ENCODE measurements at regions not wholly inside any gene's neighbourhood (a gene's known extent, or its start where the extent isn't known, plus 50 kb on each side); places are given as distances from the start of the nearest gene placed in this dataset.
"Not testable (repeated sequence)": the region's sequence is repeated elsewhere in the genome, so short reads cannot be mapped to it uniquely, and the experiment has no call there.

- no peak for DNase-seq (ENCODE audit: low read depth, low spot score)
Observed at GRCh38 chr10:4307910-4308309, 518.1 kb upstream of the AKR1E2 start.

- DNase-seq (ENCODE audit: low read depth, low spot score): no peak
Observed at GRCh38 chr10:4306871-4307270, 519.1 kb upstream of the AKR1E2 start.

- no peak for DNase-seq (ENCODE audit: low read depth, low spot score)
Observed at GRCh38 chr10:4303045-4303444, 518.0 kb upstream of the KLF6 start.

GRCh38 chr10:4301291-4302045, 516.5 kb upstream of the KLF6 start:
- no peak for DNase-seq (ENCODE audit: low read depth, low spot score)

- DNase-seq (ENCODE audit: low read depth, low spot score): no peak
Observed at GRCh38 chr10:4296161-4296560, 511.2 kb upstream of the KLF6 start.

GRCh38 chr10:4294996-4295792, 510.2 kb upstream of the KLF6 start:
- no peak for DNase-seq (ENCODE audit: low read depth, low spot score)

- no peak for DNase-seq (ENCODE audit: low read depth, low spot score)
Observed at GRCh38 chr10:4294271-4294670, 509.3 kb upstream of the KLF6 start.

- DNase-seq (ENCODE audit: low read depth, low spot score): no peak
Observed at GRCh38 chr10:4291990-4292389, 507.0 kb upstream of the KLF6 start.

GRCh38 chr10:4285121-4285520, 500.1 kb upstream of the KLF6 start:
- DNase-seq (ENCODE audit: low read depth, low spot score): no peak

- DNase-seq (ENCODE audit: low read depth, low spot score): no peak
Observed at GRCh38 chr10:4283846-4284610, 499.0 kb upstream of the KLF6 start.

GRCh38 chr10:4282496-4282895, 497.5 kb upstream of the KLF6 start:
- DNase-seq (ENCODE audit: low read depth, low spot score): no peak

GRCh38 chr10:4281190-4281825, 496.3 kb upstream of the KLF6 start:
- DNase-seq (ENCODE audit: low read depth, low spot score): no peak

- no peak for DNase-seq (ENCODE audit: low read depth, low spot score)
Observed at GRCh38 chr10:4280461-4281189, 495.6 kb upstream of the KLF6 start.

- DNase-seq (ENCODE audit: low read depth, low spot score): no peak
Observed at GRCh38 chr10:4279655-4280054, 494.6 kb upstream of the KLF6 start.

GRCh38 chr10:4278186-4278585, 493.2 kb upstream of the KLF6 start:
- no peak for DNase-seq (ENCODE audit: low read depth, low spot score)

GRCh38 chr10:4276151-4276550, 491.1 kb upstream of the KLF6 start:
- DNase-seq (ENCODE audit: low read depth, low spot score): no peak

- DNase-seq (ENCODE audit: low read depth, low spot score): not testable (repeated sequence)
Observed at GRCh38 chr10:4274671-4275070, 489.7 kb upstream of the KLF6 start.

GRCh38 chr10:4271193-4271592, 486.2 kb upstream of the KLF6 start:
- DNase-seq (ENCODE audit: low read depth, low spot score): no peak

GRCh38 chr10:4270116-4270515, 485.1 kb upstream of the KLF6 start:
- DNase-seq (ENCODE audit: low read depth, low spot score): no peak

- DNase-seq (ENCODE audit: low read depth, low spot score): not testable (repeated sequence)
Observed at GRCh38 chr10:4268490-4268889, 483.5 kb upstream of the KLF6 start.

- DNase-seq (ENCODE audit: low read depth, low spot score): no peak
Observed at GRCh38 chr10:4267086-4267773, 482.2 kb upstream of the KLF6 start.

Data from activated naive CD8-positive, alpha-beta T cell treated with anti-CD3 and anti-CD28 coated beads, Interleukin-2, amount 50 U/mL, for 16 hours (primary cell).